HTR-8/SVneo (cell line): ENCODE measurements at regions not wholly inside any gene's neighbourhood (a gene's known extent, or its start where the extent isn't known, plus 50 kb on each side); places are given as distances from the start of the nearest gene placed in this dataset.

ENCODE experiments used
- DNase-seq: peaks from one replicate; pipeline ENCODE4 v3.0.0; 2011; ENCODE audit warnings: low spot score, mixed read lengths; ENCODE audit not compliant: insufficient read length
- FAIRE-seq: peaks from 2 replicates; lab custom pipeline; 2011; peaks lifted over from hg19 to GRCh38; lab: Jason Lieb, UNC

GRCh38 chr16:54431997-54432896 is 145.7 kb upstream of the IRX3 start:
- DNase-seq (no peak), FAIRE-seq (no peak)

GRCh38 chr16:54431041-54431996 is 144.7 kb upstream of the IRX3 start:
- peak; percentile 31 for DNase-seq
- FAIRE-seq, result no peak

GRCh38 chr16:54430491-54431030 is 144.0 kb upstream of the IRX3 start:
- DNase-seq (no peak), FAIRE-seq (no peak)

- FAIRE-seq (no peak), DNase-seq (no peak)
Measured at GRCh38 chr16:54429029-54429428, 142.4 kb upstream of the IRX3 start.

GRCh38 chr16:54426553-54426849 is 139.9 kb upstream of the IRX3 start:
- FAIRE-seq (no peak), DNase-seq (no peak)

- DNase-seq (no peak), FAIRE-seq (no peak)
Measured at GRCh38 chr16:54425681-54426552, 139.3 kb upstream of the IRX3 start.

GRCh38 chr16:54425068-54425467 is 138.5 kb upstream of the IRX3 start:
- DNase-seq (no peak), FAIRE-seq (no peak)

- DNase-seq (no peak), FAIRE-seq (no peak)
Measured at GRCh38 chr16:54424043-54424451, 137.5 kb upstream of the IRX3 start.

GRCh38 chr16:54422569-54422978 is 136.0 kb upstream of the IRX3 start:
- FAIRE-seq (no peak), DNase-seq (no peak)

GRCh38 chr16:54422159-54422558 is 135.6 kb upstream of the IRX3 start:
- no peak for DNase-seq
- no peak for FAIRE-seq

- DNase-seq (no peak), FAIRE-seq (no peak)
Measured at GRCh38 chr16:54421220-54421619, 134.6 kb upstream of the IRX3 start.

GRCh38 chr16:54418903-54419302 is 132.3 kb upstream of the IRX3 start:
- no peak for DNase-seq
- no peak for FAIRE-seq

GRCh38 chr16:54417384-54417783 is 130.8 kb upstream of the IRX3 start:
- DNase-seq, result no peak
- FAIRE-seq, result no peak

GRCh38 chr16:54414671-54415070 is 128.1 kb upstream of the IRX3 start:
- FAIRE-seq, result no peak
- DNase-seq, result no peak

GRCh38 chr16:54412777-54413455 is 126.3 kb upstream of the IRX3 start:
- DNase-seq (no peak), FAIRE-seq (no peak)

- DNase-seq (no peak), FAIRE-seq (no peak)
Measured at GRCh38 chr16:54412037-54412436, 125.5 kb upstream of the IRX3 start.

- FAIRE-seq (no peak), DNase-seq (no peak)
Measured at GRCh38 chr16:54411544-54411943, 125.0 kb upstream of the IRX3 start.

GRCh38 chr16:54409982-54410381 is 123.4 kb upstream of the IRX3 start:
- DNase-seq (no peak), FAIRE-seq (no peak)

- FAIRE-seq (no peak), DNase-seq (no peak)
Measured at GRCh38 chr16:54407596-54407995, 121.0 kb upstream of the IRX3 start.
